ENCODE measurements at regions not wholly inside any gene's neighbourhood (a gene's known extent, or its start where the extent isn't known, plus 50 kb on each side); places are given as distances from the start of the nearest gene placed in this dataset.
A peak's percentile ranks its signal among the peaks of the same experiment; 100 is the strongest.

DNA sequence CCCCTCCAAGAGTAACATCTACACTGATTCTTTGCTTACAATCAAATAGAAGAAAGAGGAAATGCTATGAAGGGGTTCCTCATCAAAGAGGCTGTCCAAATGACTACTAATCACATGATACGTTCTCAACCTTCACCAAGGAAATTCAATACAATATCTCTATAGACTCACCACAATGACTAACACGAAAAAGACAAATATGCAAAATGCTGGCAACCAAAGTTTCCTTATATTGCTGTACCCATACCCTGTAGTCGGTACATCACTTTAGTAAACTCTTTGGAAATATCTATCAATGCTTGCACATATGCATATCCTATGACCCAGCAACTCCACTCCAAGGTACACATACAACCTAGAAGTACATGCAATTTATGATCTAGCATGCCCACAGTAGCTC, 1296.6 kb downstream of the AACS start:
- no peak for DNase-seq (ENCODE audit: low read depth)

DNA sequence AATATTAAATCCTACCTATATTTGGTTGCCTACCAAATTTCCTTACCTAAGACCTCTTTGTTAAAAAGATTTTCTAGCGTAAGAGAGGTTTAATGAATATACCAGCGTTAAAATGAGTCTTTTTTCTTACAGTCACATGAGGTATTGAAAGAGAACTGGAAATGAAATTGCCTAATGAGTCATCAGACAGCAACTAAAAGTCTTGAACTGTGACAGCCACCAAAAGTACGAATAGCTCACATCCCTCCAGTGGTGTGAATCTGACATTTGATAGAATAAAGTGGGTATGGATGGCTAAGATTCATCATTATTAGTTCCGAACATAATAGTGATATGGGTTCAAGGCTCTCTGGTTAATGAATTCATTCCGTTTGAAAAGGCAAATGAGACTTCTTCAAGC, 1297.3 kb downstream of the AACS start:
- DNase-seq (ENCODE audit: low read depth): no peak

DNA sequence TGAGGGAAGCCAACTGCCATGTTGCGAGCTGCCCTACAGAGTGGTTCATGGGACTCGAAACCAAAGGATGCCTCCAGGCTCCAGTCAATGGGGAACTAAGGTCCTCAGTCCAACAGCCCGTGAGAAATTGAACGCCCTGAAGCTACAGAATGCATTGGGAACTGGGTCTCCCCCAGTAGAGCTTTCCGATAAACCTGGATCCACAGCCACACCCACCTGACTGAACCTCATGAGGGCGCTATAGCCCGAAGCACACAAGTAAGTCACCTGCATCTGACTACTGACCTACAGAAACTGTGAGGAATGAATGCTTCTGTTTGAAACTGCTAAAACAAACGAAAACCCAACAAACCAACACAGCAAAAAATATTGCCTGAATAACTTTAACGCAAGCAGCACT, 1297.7 kb downstream of the AACS start:
- DNase-seq (ENCODE audit: low read depth): no peak

DNA sequence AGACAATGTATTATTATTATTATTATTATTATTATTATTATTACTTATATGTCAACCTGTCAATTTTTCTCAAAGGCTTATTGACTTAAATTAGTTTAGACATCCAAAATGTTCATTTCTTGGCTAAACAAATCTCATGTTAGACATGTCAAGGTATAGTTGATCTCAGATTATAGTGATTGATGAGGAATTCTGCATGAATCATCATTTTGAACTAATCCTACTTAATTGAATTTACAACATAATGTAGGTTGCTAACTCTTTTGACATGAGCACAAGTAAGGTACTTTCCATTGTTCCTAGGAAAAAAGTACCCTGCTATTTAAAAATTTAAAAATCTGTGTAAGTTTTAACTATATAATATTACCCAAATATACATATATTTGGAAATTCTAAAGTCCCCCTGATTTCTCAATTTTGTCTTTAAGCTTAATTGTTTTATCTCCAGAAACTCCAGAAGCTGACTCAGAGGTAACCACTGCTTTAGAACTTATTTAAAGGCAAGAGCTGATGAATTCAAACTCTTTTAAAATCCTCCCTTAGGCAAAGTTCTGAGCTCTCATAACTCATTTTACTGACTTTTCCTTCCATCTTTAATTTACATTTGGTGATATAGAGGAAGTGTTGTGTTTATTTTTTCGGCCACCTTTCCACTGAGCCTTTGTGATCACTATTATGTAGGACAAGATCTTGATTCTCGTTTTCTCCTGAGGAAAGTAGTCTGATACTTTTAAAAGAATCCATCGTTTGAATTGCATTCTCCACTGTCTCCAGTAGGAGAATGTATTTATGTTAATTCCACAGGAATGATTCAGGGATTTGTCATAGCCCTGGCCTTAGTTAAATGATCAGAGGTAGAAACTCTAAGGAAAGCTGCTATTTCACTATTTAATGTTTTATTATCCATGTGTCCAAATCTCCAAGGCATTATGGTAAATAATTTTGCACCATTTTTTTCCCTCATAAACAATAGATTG, 1304.5 kb downstream of the AACS start:
- peak; percentile 27 for DNase-seq (ENCODE audit: low read depth)

DNA sequence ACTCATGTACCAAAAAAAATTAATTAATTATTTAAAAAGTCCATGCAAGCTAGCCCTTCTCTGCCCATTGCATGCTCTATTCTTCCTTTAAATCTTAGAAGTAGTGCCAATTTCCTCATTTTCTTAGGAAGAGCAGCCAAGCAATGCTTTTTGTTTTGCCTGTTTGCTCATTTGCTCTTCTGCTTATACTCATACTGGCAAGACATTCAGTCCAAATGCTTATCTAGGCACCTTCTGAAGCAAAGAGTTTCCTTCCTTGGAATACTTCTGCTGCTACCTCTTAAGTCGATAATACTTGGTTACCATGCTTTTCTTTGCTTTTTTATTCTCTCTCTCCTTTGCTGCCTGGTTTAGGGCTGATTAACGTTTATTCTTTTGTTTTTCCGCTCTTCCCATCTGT, 1318.3 kb downstream of the AACS start:
- DNase-seq (ENCODE audit: low read depth): no peak

DNA sequence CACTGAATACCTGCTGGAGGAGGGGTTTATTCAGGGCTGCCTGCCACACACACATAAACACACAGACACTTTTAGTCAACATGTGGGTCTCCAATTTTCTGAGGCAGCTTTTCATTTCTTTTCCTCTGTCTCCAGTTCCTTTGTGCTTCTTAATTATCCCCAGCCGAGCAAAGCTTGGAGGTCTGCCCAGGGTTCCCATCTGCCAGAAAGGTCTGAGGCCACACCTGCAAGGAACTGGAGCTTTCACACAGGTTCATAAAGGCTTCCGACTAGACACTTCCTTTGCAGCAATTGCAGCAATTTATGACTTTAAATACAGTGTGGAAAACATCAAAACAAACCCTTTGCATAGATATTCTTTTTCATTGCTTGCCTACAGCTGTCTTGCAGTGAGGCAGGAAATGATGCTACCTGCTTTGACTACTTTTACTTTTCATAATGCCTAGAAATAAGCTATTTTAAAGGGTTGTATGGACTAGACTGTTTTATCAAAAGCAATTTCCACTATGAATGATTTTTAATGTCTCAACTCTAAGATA, 1318.9 kb downstream of the AACS start:
- DNase-seq (ENCODE audit: low read depth): no peak

DNA sequence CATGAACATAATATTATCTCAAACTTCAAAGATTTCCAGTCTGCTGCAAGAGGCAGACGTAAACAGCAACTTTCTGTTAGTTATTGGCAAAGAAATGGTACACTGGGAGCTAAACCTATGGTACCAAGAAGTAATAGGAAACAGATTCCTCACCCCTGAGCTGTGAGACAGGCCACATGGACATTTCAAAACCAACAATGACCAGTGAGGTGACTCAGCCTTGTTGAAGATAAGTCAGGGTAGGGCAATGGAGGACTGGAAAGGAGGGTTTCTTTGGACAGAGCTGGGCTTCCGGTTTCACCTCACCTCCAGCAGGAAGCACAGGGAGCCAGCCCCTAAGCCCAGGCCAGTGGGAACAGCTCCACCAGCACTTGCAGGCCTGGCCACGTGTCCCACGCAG, 1320.5 kb downstream of the AACS start:
- DNase-seq (ENCODE audit: low read depth): peak; percentile 18

DNA sequence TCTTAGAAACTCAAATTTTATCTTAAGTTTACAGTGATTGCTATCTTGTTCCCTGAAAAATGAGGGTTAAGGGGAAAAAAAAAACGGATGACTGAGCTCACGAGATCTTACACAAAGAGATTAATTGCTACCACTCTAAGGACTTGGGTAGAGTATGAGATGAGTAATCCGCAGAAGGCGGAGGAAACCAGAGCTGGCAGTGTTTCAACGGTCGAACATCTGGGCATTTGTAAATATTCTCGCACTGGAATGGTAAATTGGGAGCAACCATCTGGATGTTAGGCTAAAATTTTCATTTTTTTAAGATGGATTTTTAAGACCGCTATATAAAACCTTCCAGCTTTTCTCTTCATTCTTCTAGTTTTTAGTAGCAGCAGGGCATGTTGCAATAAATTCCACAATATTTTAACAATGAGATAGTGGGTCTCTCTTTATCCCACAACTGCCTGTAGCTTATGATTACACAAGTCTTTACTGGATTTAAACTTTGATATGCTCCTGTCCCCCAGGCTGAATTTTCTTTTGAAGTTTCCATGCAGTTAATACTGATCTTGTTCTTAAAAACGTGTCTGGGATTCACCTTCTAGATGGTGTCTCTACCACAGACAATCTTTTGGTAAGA, 1324.1 kb downstream of the AACS start:
- peak; percentile 21 for DNase-seq (ENCODE audit: low read depth)

DNA sequence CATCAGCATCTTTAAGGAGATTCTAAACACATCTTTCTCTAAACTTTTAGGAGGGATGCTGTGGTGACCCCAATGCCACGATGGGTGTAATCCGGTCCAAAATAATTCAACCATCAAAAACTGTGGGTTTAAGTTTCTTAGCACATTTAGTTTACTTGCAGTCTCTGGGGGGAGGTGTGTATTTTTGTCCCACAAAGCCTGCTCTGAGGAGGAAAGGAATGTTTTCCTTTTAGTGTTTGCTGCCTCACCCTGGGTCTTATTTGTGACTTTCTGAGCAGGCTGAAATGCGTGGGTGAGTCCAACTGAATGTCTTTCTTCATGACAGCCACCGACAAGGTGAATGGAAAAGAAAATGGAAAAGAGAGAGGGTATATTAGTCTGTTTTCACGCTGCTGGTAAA, 1324.7 kb downstream of the AACS start:
- DNase-seq (ENCODE audit: low read depth): no peak

DNA sequence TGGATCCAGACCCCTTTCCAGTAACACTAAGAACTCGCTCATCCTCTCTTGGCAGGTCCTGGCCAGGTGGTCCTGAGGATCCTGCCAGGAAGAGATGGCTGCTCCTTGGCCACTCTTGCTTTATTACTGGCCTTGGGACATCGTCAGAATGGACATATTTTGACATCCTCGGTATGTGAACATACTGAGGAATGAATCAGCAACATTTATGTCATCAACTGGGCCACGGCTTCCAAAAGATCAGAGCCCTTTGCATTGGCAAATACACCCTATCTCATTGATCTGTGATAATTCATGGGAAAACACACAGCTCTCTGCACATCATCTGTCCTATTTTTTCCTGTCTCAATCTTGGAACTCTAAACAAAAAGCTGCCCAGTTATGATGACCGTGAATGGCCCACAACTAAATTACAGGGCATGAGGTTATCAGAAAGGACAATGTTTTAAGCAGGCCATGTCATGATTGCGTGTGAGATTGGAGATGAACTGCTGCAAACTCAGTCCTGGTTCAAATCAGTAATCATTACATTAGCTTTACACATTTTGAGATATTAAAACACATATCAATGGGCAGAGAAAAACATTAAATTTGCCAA, 1325.8 kb downstream of the AACS start:
- DNase-seq (ENCODE audit: low read depth): no peak

DNA sequence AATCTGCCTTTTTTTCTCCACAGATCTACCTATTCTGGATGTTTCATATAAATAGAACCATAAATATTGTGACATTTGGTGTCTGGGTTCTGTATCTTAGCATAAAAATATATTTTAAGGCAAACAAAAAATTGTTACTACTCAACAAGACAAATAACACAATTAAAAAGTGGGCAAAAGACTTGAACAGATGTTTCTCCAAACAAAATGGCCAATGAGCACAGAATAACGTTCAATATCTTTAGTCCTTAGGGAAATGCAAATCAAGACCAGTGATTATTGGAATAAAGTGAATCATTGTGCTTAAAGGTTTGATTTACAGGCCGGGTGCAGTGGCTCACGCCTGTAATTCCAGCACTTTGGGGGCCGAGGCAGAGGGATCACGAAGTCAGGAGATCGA, 1331.3 kb downstream of the AACS start:
- DNase-seq (ENCODE audit: low read depth): no peak

DNA sequence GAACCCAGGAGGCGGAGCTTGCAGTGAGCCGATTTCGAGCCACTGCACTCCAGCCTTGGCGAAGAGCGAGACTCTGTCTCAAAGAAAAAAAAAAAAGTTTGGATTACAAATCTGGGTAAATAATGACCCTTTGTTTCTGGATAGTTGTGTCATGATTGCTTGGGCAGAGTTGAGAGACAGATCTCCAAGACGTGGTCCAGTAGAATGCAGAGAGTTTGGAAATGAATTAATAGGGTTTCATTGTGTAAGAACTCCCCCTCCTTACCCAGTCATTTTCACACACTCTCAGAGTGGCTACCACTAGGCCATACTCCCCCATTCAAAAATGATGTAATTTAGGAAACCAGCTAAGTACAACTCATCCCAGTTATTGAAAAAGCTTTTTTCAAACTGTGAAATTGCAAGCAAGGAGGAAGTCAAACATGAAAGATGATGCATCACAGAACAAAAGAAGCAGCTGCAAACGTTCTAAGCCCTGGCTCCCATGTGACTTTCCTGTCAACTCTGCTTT, 1331.9 kb downstream of the AACS start:
- DNase-seq (ENCODE audit: low read depth): no peak

DNA sequence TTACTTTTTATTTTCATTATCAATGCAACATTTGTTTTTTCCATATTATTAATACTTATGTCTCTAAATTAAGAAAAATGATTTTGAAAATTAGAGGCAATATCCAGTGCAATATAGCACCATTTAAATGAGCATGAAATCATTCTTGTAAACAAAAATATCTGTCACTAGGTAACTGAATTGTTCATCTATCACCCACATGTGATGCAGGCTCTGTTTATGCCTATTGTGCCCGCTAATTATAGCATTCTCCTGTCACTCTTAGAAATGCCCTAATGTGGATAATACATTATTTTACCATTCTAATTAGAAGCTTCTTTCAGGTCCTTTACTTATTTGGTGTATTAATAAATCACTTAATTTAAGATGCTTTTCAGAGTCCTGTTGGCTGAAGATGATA, 1332.4 kb downstream of the AACS start:
- DNase-seq (ENCODE audit: low read depth): no peak

DNA sequence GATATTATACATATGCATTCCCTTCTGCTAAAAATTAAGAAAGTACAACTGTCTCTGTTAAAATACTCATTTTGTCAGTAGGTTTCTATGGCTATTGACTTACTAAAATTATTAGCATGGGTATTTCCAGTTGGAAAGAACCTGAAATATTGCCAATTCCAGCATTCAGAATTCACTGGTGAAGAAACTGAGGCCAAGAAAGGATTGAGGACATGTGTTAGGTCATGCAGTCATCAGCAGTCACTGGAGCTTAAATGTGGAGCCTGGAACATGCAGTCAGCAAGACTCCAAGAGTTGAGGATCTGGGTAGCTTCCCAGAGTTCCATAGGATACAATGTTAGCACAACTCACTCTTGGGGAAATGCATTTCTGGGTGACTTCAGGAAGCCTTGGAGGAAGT, 1335.6 kb downstream of the AACS start:
- DNase-seq (ENCODE audit: low read depth): no peak

DNA sequence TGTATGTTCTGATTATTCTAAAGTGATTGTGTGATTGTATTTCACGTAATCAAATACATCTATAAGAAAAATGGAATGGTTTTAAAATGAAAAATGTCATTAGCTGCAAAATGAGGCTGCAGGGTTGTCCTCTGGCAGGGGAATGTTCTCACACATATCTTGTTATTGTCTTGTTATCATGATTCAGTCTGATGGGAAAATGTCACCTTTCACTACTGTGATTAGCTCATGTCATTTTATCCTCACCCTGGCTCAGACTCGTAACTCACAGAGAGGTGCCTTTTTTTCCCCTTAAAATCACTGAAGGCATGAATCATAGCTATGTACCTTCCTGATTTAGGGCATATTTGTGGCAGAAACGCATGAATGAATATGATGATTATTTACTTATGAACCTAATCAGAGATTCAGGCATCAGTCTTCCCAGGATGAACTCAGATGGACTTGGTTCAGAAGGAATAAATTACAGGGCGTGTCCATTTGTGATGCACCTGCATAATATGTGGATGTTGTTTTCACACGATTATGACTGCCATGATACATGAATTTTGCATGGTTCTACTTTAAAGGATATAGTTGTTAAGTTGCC, 1339.2 kb downstream of the AACS start:
- DNase-seq (ENCODE audit: low read depth): no peak

DNA sequence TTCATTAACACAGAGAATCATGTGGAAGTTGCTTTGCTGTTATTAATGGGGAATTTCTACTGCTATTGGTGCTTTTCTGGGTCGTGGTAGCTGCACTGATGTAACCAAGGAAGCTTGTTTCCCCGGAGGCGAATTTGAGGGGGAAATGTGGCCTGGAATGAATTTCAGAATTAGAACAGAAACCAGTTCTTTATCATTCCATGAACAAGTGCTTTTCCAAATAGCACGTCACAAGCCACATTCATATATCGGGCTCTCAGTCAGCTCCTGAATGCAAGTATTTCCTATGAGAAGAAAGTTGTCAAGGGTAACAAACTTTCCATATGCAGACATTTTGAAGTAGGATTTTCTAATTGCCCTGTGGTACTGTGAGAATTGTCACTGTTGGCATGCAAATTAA, 1353.2 kb downstream of the AACS start:
- no peak for DNase-seq (ENCODE audit: low read depth)

DNA sequence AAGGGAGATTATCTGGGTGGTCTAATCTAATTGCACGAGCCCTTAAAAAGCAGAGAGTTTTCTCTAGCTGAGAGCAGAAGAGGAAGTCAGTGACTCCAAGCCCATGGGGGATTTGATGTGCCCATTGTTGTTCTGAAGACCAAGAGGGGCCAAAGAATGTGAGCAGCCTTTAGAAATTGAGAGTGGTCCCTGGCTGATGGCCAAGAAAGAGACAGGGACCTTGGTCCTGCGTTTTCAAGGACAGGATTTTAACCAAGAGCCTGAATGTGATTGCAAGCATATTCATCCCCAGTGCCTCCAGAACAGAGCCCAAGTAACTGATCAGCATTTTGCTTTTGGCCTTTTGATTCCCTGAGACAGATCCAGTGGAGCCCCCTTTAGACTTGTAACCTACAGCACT, 1353.9 kb downstream of the AACS start:
- no peak for DNase-seq (ENCODE audit: low read depth)

DNA sequence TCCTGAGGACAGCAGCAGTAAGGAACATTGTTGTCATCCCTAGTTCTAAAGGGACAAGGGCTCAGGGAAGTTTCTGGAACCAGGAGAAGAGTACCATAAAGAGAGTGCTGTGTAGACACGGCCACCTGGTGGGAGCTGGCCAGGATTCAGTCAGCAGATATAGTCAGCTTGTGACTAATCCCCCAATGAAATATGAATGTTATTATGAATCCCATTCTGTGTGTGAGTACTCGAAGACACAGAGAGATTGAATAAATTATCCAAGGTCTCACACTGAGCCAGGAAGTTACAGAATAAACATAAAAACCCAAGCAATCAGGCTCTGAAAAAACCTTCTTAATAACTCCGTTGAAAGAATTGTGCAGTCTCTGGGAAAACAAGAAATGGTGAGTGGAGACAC, 1359.5 kb downstream of the AACS start:
- no peak for DNase-seq (ENCODE audit: low read depth)

DNA sequence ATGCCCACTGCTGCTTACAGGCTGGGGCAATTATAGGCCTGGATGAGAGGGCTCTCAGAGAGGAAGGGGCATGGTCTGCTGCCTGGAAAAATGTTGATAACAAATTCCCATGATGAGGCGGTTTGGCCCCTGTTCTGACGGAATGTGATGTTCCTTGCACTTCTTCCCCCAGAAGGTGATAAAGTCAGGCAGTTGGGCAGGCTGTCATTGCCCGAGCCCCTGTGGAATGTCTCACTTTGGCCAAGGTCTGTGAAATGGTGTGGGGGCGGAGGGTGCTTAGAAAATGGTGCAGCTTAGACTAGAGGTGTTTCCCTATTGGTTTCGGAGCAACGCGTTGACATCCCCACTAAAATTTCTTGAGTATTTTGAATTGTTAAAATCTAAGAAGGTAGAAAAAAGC, 1360.0 kb downstream of the AACS start:
- no peak for DNase-seq (ENCODE audit: low read depth)

DNA sequence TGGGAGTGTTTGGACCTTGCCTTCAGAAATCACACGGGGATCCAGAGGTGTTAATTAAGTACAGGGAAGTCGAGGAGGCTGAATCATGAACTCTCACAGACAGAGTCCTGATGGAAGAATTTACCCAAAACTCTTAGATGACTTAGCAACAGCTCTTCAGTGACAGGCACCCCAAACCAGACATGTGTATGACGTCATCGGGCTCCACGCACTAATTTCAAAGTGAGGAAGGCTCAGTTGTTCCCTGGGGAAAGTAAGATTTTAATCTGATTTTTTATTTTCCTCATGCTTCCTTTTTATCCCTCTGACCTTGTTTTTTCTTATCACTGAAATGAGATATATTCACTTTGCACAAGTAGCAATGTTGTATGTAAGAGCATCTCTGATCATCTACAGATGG, 1363.5 kb downstream of the AACS start:
- no peak for DNase-seq (ENCODE audit: low read depth)

DNA sequence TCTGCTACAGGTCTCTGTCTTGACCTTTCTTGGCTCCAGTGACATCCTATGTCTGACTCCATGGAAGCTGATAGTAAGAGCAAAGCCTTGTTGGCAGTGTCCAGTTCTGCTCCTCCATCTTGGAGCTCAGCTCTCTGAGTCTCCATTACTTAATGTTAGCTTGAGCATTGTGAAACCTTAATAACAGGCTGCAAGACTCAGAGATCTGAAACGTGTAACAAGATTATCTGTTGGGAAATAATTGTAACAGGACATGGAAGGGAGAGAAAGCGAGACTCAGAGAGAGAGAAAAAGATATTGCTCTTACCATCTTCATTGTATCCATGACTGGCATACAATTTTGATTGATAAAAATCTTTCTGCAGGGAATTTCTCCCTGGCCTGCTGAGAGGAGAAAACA, 1365.7 kb downstream of the AACS start:
- no peak for DNase-seq (ENCODE audit: low read depth)

DNA sequence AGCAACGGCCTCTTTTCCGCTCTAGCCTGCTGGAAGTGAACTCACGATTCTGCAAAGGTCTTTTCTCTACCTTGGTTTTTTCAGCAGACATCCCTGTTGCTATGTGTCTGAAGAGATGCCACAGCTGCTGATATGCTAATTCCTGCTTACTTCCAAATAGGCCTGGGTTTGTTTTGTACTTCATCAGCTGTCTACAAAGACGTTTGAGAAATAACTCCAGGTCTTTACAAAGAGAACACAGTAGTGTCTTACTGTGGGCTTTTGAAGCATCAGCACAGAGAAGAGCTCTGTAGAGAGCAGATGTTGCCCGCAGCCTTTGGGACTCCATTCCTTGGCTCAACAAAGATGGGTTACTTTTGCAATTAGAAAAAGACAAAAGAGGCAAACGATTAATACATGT, 1366.5 kb downstream of the AACS start:
- no peak for DNase-seq (ENCODE audit: low read depth)
